RPMI8226 (cell line): ENCODE measurements at regions not wholly inside any gene's neighbourhood (a gene's known extent, or its start where the extent isn't known, plus 50 kb on each side); places are given as distances from the start of the nearest gene placed in this dataset.

ENCODE experiments used
- DNase-seq: peaks from one replicate; pipeline ENCODE4 v3.0.0-alpha.2; 2015

DNA sequence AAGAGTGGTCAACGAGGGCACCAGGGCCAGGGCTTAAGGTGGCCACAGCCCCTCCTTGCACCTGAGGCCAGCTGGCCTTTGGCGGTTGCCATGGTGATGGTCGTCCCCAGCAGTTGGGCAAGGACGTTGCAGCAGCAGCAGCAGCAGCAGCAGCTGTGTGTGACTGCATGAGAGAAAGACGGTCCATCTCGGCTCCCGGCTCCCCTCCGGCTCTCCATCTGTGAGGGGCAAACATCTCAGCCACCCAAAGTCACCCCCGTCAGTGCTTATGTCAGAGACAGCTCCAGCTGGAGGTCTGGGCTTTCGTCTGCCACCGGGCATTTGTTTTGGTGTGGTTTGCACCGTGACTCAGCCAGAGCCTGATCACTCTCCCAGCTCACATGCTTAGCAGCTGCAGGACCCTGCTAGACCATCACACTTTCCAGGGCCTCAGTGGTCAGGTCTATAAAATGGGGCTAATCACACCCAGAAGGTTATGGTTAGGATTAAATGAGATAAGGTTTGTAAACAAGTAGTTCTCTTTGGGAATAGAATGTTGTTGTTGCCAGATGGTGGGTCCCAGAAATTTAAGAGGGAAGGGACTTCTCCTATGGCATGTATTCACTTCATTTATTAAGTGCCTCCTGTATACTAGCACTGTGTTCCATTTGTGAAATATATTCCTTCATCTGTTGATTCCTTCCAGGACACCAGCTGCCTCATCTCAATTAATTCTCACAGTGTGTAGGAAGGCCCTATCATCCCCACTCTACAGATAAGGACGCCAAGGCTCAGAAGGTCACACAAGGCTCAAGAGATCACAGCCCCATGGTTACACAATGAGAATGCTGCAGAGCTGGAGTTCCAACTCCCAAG is 212.6 kb upstream of the LHX5 start:
- no peak for DNase-seq

DNA sequence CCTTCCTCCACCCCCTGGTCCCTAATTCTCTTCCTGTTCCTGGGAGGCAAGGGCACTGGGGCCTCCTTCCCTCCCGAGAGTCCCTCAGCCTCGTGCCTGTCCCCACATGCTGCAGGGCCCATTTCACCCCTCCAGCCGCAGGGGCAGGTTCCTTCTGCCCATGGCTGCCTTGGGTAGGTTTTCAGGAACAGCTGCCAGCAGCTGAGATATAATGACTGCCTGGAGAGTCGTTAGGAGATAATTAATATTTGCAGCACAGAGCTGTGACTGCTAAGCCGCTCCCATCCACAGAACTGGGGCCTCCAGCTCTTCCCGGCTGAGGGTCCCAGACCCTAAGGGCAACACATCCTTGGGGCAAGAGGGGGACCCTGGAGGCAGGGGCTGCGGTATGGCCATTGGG is 211.9 kb upstream of the LHX5 start:
- DNase-seq: no peak

DNA sequence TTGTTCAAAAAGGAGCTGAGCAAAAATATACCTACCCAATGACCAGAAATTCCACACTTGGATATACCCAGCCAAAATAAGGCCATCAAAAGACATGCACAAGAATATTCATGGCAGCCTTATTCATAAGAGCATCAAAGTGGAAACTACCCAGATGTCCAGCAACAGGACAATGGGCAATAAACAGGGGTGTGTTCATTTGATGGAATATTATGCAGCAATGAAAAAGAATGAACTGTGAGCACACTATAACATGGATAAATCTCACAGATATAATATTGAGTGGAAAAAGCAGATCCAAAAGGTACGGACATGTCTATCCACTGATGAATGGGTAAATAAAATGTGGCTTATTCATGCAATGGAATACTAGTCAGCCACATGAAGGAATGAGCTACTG is 209.2 kb upstream of the LHX5 start:
- DNase-seq: no peak

DNA sequence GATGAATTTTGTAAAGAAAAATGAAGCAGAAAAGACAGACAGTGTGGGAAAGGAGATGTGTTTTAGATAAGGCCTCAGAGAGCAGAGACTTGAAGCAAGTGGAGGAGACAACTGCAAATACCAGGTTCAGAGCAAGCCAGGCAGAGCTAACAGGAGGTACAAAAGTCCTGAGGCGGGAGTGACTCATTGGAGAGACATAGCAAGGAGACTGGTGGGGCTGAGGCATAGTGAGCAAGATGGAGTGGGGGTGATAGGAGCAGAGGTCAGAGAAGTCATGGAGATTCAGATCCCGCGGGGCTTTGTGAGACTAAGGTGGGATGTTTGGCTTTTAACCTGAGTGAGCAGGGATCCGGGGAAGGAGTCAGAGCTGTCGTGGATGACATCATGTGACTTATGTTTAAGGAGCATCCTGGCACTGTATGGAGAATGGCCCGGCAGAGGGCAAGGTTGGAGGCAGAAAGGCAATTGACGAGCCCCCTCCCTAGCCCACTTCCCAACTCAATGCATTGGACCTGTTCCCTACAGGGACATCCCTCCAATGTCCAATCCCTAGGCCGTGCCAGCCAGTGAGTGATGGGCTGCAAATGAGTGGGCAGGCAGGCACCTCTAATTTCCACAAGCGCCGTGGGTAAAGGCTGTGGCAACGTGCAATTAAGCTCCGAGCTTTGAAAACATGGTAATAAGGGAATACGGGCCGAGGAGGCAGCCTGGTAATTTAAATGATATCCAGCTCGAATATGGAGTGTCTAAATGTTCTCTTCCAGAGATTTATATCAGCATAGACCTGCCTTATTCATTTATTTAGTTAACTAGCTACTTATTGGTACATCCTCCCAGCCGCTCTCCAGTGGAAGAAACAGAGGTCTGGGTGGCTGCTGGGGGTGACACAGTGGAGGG is 206.8 kb upstream of the LHX5 start:
- no peak for DNase-seq

- DNase-seq: no peak
These were observed 204.9 kb upstream of the LHX5 start for GRCh38 chr12:113676547-113676946.

DNA sequence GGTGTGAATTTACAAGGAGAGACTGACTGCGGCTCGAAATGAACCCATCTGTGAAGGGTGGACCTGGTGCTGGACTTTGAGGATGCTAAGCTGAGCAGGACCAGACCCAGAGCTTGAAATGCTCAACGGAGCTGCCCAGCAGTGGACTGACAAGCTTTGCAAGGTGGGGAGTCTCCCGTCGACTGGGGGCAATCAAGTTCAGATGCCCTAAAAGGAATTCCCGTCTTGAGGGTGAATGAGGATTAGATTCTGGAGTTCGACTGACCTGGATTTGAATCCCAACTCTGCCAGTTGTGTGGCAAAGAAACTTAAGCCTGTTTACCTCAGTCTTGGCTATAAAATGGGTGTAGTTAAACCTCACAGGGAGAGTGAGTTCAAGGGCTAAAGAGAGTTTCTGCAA is 204.4 kb upstream of the LHX5 start:
- no peak for DNase-seq

- no peak for DNase-seq
These were observed 203.3 kb upstream of the LHX5 start for GRCh38 chr12:113674996-113675395.

DNA sequence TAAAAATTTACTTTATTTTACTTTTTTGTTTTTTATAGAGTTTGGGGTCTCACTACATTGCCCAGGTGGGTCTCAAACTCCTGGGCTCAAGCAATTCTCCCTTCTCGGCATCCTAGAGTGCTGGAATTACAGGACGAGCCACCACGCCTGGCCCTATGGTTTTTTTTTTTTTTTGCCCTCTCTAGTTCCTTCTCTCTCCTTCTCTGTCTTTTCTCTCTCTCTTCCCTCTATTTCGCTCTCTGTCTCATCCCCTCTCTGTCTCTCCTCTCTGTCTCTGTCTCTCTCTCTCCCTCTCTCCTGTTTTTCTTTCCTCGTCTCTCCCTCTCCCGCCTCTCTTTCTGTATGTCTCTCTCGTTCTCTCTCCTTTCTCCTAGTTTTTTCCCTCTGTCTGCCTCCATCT is 202.6 kb upstream of the LHX5 start:
- no peak for DNase-seq

DNA sequence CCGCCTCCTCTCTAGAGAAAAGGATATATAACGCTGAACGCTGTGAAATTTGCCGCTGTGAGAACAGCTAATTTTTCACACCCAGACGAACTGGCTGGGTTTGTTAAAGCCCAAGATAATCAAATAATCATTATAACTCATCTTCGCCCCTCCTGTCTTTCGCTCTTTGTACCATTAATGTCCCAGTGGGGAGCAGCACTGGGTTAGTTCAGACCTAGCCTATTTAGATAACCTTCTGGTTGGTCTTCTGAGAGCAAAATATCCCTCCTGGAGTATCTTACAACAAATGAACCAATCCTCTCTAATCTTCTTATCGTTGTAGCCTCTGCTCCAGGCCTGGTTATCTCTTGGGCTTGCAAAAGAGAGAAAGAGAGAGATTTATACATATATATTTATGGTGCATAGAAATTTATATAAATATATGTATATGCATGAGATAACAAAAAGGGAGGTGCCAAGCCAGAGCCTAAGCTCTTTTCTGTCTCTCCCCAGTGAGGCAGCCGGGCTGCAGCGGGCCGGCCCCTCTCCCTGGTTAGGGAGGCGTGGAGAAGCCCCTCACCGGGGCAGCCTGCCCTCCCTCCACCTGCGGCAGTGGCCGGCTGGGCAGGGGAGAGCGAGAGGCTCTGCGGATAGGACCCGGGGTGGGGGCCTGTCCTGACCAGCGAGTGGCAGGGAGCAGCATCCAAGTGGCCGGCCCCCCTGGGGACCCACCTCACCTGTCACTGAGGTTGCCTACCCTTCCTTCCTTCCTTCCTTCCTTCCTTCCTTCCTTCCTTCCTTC is 202.0 kb upstream of the LHX5 start:
- DNase-seq: no peak

DNA sequence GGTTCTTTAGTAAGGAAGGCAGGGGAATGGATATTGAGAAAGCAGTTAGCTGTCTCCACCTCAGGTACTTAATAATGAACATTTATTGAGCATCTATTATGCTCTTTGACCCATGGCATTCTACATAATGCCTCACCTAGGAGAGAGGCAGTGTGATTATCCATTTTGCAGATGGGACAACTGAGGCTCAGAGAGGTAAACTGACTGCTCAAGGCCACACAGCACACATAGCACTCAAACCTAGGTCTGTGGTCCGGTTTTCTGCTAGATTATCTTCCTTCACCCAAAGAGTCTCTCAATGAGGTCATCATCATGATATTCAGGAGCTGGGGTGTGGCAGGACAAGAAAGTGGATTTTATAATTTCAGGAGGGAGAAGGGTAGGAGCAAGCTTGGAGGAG is 199.1 kb upstream of the LHX5 start:
- no peak for DNase-seq

DNA sequence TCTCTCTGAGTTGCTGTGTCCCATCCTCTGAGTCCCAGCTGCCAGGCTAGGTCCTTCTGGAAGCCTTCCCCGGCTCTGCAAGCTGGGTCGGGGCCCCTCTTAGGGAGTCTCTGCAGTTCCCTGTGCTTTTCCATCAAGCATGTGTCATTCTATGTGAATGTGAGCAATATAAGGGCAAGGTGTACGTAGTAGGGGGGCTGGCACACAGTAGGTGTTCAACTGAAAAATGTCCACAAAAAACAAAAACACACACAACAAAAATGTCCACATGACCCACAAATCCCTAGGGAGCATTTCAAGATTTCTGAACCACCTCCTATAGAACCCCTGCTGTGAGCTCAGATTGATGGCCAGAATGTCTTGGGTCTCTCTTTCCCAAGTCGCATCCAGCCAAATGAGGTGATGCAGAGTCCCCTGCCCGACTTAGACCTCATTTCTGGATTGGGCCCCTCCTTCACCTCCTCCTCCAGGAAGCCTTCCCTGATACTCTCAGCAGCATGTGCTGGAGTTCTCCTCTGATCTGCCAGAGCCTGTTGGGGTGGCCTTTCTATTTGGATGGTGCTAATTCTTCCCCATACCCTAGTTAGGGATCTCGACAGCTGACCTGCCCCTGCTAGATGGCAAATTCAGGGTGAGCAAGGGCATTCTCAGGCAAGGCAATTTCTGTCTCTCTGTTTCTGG is 196.1 kb upstream of the LHX5 start:
- DNase-seq: no peak

DNA sequence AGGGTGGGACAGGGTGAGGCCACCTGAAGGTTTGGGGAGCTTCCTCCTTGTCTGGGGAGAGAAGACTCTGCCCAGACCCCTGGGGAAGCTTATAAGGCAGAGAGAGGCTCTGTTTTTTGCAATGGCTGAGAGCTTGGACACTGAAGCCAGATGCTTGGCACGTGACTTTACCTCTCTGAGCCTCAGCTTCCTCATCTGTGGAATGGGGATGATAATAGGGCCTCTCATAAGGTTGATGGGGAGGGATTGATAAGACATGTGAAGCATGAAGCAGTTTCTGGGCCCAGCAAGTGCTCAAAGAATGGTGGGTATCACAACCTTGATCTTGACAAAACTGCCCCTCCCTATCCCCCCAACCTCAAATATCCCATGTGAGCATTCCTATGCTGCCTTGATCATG is 195.4 kb upstream of the LHX5 start:
- DNase-seq: no peak

DNA sequence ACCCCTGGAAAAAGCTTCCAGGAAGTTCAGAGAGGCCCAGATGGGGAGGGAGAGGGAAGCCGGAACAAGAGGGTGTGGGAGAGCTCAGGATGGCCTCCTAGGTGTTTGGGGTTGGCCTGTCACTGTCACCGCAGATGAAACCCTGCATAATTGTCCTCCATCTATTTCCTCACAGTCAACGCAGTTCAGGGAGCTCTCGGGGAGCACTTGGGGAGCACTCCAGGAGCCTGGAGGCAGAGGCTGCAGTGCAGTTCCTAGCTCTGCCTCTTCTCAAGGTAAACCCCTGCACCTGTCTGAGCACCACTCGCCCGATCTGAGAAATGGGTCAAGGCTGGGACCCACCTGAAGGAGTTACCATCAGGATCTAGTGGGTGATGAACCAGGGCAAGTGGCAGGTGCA is 194.6 kb upstream of the LHX5 start:
- no peak for DNase-seq

DNA sequence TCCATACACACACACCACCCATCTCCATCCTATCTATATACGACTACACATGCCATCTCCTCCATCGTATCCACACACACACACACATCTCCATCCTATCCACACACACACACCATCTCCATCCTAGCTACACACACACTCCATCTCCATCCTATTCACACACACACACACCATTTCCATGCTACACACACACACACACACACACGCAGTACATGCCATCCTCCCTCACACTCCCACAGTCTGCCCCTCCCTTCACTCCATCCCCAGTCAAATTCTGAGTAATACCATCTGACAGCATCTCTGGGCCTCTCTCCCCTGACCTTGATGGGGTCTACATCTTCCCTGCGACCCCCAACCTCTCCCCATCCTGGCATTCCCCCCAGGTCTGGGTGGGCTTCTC is 193.8 kb upstream of the LHX5 start:
- no peak for DNase-seq

- DNase-seq: no peak
These were observed 192.6 kb upstream of the LHX5 start for GRCh38 chr12:113664224-113664681.

DNA sequence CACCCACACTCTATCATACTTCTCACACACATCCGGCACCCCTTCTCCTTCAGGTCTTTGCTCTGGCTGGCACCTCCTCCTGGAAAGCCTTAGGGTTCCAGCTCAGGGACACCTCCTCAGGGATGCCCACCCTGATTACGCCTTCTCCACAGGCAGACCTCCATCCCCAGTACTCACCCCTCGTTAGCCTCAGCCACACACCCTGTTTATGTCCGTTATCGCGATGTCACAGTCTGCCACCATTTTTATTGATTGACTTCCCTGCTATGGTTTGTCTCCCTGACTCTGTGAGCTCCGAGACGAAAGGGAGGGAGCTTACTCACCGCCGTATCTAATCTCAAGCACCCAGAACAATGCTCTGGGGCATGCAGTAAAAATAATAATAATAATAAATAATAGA is 191.7 kb upstream of the LHX5 start:
- no peak for DNase-seq

DNA sequence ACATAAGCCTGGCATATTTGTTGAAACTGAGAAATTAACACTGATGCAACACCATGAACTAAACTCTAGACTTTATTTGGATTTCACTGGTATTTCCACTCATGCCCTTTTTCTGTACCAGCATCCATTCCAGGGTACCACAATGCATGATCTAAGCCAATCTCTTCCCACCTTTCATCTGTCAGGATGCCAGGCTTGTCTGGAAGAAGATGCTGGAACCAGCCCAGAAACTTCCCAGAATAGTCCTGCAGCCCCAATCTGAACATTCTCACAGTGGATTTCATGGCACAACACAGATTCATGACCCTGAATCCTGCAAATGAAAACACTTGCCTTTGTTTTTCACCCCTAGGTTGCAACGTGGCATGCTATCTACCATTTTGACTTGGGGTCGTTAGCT is 189.3 kb upstream of the LHX5 start:
- no peak for DNase-seq

DNA sequence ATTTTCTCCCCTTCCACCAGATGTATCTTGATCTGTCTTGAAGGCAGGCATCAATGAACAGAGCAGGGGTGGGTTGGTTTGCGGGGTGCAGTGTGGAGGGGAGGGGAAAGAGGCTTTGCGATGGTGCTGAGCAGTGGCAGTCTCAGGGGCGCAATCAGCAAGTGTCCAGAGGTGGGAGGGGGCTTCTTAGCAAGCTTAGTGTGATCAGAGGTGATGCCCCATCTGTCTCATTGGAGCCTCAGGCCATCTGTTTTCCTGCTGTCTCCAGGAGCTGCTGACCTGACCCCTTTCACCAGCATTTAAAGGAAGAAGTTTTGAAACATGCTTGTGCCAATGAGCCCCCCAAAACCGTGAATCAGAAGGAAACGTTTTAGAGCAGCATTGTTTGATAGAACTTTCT is 187.7 kb upstream of the LHX5 start:
- DNase-seq: no peak

DNA sequence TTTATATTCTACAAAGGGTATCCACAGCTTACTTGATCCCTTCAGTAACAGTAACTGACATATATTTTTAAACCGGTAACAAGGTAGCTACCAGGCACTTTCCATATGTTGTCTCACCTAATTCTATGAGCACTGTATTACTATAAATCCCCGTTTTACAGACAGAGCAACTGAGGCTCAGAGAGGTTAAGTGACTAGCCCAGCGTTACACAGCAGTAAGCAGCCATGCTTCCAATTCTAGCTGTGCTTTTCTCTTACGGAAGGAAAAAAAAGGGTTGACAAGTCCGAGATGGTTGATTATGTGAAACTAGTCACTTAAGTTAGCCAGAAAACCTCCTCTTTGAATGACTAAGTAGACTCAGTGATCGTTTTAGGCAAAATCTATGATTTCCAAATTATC is 187.3 kb upstream of the LHX5 start:
- no peak for DNase-seq

DNA sequence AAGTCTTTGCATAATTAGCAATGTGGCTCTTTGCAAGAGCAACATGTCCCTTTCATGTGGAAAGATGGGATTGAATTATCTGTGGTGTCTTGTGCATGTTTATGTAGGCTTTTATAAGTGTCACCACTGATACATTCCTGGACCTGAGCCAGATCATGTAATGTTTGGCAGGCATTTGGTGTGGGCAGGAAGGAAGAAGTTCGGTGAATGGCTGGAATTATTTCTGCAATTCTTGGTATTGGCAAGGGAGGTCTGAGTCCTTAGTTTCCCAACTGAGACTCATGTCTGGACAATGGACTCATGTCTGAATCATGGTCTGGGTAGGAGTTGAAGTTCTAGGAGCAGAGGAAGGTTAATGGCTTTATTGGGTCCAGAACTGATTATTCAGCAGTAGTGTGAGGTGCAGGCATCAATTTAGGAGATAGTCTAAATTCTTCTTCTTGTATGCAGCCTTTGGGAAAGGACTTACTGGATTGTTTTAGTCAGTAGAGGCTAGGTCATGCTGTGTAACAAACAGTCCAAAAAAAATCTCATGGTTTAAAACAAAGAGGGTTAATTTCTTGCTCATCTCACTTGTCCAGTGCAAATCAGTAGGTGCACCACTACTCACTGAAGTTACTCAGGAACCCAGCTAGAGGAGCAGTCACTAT is 186.5 kb upstream of the LHX5 start:
- DNase-seq: no peak

GRCh38 chr12:113655919-113656318 is 184.2 kb upstream of the LHX5 start:
- no peak for DNase-seq

DNA sequence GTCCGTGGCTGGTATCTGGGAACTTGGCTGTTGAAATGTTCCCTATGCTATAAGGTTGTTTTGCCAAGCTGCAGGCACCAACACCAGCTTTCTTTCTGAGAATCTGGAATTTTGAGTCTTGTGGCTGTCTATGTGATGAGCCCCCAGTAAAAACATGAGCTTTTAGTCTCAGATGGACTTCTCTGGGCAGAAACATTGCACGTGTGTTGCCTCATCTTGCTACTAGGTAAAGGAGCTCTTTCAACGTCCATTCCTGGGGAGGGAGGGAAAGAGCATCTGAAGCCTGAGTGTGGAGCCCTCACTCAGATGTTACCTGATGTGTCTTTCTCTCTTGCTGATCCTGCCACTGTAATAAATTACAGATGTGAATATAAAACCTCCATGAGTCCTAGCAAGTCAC is 183.8 kb upstream of the LHX5 start:
- no peak for DNase-seq
